ENCODE measurements at regions not wholly inside any gene's neighbourhood (a gene's known extent, or its start where the extent isn't known, plus 50 kb on each side); places are given as distances from the start of the nearest gene placed in this dataset.
A peak's percentile ranks its signal among the peaks of the same experiment; 100 is the strongest.
"Not testable (repeated sequence)": the region's sequence is repeated elsewhere in the genome, so short reads cannot be mapped to it uniquely, and the experiment has no call there.

DNA sequence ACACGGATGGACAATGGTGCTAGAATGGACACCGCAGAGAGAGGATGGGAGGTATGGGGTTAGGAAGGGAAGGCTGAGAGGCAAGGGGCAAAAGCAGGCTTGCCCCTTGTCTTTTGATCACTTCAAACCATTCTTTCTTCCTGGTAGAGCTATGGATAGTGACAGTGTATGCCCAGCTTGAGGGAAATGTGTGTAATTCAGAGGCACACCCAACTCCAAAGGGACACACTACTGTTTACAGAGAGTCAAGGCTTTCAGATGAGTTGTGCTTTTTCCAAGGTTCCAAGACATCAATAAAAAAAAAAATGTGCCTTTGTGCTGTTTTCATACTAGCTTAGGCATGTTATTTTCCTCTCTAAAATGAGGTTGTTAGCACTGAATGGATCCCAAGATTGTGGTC is 185.0 kb downstream of the MCHR2 start:
- DNase-seq, result no peak

GRCh38 chr6:99810295-99810694 is 183.7 kb downstream of the MCHR2 start:
- no peak for DNase-seq

- DNase-seq, result no peak
Measured at GRCh38 chr6:99810942-99811620, 182.9 kb downstream of the MCHR2 start.

DNA sequence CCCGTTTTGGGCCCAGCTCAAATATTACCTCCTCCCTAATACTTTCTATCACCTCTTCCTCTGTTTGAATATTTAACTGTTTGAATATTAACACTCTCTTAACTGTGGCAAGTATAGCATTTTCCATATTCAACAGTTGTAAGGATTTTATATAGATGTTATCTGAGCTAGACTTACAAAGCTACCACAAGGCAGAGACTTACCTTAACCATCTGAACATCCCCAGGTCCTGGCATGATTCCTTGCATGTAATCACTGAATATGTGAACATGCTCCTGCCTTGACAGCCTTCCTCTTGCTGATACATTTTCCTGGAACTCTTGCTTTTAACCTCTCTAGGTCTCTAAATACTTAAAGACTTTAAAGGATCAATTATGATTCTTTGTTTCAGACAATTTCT is 182.4 kb downstream of the MCHR2 start:
- DNase-seq, result no peak

- DNase-seq, result no peak
Measured at GRCh38 chr6:99813565-99813964, 180.5 kb downstream of the MCHR2 start.

DNA sequence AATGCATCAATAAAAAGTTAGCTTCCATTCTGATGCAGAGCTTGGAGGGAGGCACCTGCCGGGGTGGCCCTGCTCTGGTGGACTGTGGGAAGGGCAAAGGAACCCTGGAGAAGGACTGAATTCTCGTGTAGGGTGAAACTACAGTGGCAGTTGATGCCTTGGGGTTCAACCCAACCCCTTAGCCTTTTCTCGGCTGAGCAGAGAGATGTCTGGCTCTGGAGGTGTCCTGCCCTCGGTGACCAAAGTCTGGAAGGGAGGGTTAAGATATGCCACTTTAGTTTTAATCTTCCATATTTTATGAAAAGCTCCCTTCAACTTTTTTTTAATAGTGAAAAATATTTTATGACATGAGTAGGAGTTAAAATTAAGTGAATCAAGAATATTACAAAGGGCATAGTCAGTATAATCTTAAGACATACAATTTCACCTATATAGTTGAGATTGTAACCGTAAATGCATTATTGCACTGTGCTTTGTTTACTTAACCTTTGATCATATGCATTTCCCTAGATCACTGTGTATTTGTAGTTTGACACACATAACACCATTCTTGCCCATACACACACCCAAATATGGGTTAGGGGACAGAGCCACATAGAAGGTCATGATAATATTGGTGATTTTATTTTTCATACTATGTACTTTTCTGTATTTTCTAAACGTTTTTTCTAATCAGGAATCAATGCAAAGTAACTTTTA is 179.6 kb downstream of the MCHR2 start:
- no peak for DNase-seq

DNA sequence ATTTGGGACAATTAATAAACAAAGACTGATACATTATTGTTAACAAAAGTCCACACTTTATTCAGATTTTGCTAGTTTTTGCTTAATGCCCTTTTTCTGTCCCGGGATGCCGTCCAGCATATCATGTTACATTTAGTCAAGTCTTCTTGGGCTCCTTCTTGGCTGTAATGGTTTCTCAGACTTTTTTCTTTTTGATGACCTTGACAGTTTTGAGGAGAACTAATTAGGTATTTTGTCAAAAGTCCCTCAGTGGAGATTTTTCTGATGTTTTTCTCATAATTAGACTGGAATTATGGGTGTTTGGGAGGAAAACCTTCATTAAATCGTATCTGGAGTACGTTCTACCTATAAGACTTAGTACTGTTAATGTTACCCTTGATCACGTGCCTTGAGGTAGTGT is 177.2 kb downstream of the MCHR2 start:
- no peak for DNase-seq

DNA sequence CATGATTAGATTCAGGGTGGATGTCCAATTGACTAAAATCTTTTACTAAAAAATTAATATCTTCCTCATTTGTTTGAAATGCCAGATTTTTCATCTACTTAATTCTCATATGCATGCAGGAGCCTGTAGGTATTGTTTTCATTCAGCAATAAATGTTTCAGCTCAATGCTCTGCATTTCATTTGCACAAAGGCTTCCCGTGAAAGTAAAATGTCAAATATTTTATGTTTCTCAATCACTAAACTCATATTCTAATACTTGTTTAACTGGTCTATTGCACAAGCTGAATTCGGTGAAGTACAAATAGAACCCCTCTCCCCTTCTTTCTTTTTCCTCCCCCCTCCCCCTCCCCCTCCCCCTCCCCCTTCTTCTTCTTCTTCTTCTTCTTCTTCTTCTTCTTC is 175.9 kb downstream of the MCHR2 start:
- no peak for DNase-seq

- no peak for DNase-seq
Measured at GRCh38 chr6:99819853-99820252, 174.2 kb downstream of the MCHR2 start.

DNA sequence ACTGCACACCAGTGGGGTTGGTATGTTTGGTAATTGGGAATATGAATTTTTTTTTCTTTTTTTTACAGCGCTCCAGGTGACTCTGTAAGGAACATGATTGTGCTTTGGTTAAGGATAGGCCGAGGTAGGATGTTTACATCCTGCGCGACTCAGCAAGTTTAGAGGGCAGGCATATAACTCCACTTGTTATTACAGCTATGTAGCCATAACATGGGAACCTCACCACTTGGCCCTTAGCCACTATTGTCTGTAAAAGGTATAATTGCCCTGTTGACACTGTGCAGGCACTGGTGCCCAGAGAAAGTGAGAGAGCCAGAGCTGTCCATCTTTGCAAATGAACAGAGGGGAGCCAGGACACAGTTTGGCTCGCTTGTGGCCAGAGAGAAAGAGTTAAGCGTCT is 172.9 kb downstream of the MCHR2 start:
- no peak for DNase-seq

DNA sequence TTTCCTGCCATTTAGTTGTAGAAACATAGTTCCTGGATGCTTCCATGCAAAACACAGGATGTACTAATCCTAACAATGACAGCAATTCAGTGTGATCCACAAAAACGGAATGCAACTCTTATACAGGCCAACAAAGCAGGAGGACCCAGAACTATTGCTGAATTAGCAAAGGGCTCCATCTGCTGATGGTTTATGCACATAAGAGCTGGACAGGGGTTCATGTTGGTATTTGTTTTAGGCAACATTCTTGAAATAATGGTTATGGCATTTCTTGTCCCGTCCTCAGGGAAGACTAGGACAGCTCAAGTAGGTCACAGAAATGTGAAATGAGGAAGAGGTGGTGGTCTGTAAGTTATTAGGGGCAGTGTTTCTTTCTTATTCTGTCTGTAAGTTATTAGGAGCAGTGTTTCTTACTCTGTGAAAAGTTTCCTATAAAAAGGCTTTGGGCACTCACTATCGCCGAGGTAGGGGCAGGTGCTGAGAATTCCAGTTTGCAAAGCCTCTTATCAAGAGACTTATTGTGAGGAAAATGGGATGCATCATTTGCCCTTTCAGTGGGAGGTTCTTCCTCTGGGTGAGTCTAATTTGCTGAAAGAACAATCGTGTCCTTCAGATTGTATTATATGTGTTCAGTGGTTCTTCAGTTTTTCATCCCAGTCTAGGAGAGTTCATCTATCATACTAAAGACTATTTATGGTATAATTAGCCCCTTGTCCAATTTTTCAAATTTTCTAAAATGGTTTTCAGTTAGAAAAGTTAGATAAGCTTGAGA is 171.1 kb downstream of the MCHR2 start:
- DNase-seq, result no peak

DNA sequence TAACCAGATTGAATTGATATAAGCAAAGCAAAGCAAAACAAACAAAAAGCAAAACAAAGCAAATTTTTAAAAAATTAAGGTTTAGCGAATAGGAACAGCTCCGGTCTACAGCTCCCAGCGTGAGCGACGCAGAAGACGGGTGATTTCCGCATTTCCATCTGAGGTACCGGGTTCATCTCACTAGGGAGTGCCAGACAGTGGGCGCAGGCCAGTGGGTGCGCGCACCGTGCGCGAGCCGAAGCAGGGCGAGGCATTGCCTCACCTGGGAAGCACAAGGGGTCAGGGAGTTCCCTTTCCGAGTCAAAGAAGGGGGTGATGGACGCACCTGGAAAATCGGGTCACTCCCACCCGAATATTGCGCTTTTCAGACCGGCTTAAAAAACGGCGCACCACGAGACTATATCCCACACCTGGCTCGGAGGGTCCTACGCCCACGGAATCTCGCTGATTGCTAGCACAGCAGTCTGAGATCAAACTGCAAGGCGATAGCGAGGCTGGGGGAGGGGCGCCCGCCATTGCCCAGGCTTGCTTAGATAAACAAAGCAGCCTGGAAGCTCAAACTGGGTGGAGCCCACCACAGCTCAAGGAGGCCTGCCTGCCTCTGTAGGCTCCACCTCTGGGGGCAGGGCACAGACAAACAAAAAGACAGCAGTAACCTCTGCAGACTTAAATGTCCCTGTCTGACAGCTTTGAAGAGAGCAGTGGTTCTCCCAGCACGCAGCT is 170.3 kb downstream of the MCHR2 start:
- not testable (repeated sequence) for DNase-seq

DNA sequence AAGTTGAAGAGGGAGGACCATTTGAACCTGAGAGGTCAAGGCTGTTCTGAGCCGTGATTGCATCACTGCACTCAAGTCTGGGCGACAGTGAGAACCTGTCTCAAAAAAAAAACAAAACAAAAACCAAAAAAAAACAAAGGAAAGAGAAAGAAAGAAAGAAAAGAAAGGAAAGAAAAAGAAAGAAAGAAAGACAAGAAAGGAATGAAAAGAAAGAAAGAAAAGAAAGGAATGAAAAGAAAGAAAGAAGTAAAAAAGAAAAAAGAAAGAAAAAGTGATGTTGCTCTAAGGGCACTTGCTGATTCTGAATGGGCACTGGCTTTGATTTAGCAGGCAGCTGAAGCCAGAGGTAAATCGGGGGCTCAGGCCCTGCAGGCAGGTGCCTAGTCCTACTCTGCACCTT is 161.0 kb downstream of the MCHR2 start:
- DNase-seq, result no peak

DNA sequence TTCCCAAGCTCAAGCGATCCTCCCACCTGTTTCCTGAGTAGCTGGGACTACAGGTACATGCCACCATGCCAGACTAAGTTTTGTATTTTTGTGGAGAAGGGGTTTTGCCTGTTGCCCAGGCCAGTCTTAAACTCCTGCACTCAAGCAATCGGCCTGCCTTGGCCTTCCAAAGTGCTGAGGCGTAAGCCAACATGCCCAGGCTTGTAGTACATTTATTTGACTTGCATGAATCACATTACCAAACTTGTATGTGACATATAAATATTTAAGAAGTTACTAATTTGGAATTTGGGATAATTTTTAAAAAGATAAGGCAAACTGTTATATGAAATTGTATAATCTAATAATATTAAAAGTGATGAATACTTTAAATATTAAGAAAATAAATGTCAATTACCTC is 157.6 kb downstream of the MCHR2 start:
- no peak for DNase-seq

GRCh38 chr6:99838607-99839006 is 155.4 kb downstream of the MCHR2 start:
- no peak for DNase-seq

GRCh38 chr6:99841297-99841696 is 152.7 kb downstream of the MCHR2 start:
- DNase-seq, result no peak

GRCh38 chr6:99846006-99846405 is 148.0 kb downstream of the MCHR2 start:
- DNase-seq, result no peak

- no peak for DNase-seq
Measured at GRCh38 chr6:99850841-99851240, 143.2 kb downstream of the MCHR2 start.

- DNase-seq, result no peak
Measured at GRCh38 chr6:99852031-99852430, 142.0 kb downstream of the MCHR2 start.

DNA sequence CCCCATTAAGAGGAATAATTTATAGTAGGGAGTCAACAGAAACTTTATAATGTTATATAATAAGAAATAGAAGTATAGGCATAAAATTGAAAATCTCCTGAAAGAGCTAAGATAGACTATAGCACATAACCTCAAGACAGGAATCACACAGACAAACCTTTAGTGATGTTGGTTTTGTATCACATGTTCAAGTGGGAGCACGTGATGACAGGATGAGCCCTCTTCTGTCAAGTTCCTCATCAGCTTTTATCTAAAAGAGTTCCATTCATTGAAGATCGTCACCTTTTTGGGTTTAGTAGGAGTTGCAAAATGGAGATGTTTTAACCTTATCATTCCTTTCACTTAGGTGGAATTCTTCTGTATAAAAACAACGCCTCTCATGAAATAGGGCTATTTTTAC is 127.0 kb downstream of the MCHR2 start:
- no peak for DNase-seq

- peak; percentile 83 to 85 for DNase-seq
Measured at GRCh38 chr6:99868074-99868702, 125.8 kb downstream of the MCHR2 start.

All from activated T-cell treated with anti-CD3 and anti-CD28 coated beads, Interleukin-2, amount 50 U/mL, for 48 hours (primary cell).